ENCODE measurements at regions not wholly inside any gene's neighbourhood (a gene's known extent, or its start where the extent isn't known, plus 50 kb on each side); places are given as distances from the start of the nearest gene placed in this dataset.

- TF ChIP-seq CTCF (IDR thresholded peaks at IDR 0.05) (no peak), POLR2AphosphoS5 (IDR thresholded peaks at IDR 0.05) (no peak), EP300 (IDR thresholded peaks at IDR 0.05) (no peak), POLR2A (IDR thresholded peaks at IDR 0.05) (no peak)
Observed at GRCh38 chr7:91543646-91544045, 279.4 kb downstream of the FZD1 start.

Measured in gastroesophageal sphincter (tissue), 3 donors.